HL-60/S4 (cell line): ENCODE measurements at regions not wholly inside any gene's neighbourhood (a gene's known extent, or its start where the extent isn't known, plus 50 kb on each side); places are given as distances from the start of the nearest gene placed in this dataset.
"Not testable (repeated sequence)": the region's sequence is repeated elsewhere in the genome, so short reads cannot be mapped to it uniquely, and the experiment has no call there.

ENCODE experiments used
- in situ Hi-C: fragments of 300-500 bp; cut with MboI; formaldehyde crosslinking; loops from 2 replicates; pipeline ENCODE4 v1.14.3; 2022; ENCODE audit warnings: low sequenced_read_pairs

DNA sequence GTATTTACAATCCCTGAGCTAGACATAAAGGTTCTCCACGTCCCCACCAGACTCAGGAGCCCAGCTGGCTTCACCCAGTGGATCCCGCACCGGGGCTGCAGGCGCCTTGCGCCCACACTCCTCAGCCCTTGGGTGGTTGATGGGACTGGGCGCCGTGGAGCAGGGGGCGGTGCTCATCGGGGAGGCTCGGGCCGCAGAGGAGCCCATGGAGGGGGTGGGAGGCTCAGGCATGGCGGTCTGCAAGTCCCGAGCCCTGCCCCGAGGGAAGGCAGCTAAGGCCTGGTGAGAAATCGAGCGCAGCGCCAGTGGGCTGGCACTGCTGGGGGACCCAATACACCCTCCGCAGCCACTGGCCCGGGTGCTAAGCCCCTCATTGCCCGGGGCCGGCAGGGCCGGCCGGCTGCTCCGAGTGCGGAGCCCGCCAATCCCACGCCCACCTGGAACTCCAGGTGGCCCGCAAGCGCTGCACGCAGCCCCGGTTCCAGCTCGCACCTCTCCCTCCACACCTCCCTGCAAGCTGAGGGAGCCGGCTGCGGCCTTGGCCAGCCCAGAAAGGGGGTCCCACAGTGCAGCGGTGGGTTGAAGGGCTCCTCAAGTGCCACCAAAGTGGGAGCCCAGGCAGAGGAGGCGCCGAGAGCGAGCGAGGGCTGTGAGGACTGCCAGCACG, 260.9 kb upstream of the BTG1 start:
- in situ Hi-C loops, result not testable (repeated sequence)

DNA sequence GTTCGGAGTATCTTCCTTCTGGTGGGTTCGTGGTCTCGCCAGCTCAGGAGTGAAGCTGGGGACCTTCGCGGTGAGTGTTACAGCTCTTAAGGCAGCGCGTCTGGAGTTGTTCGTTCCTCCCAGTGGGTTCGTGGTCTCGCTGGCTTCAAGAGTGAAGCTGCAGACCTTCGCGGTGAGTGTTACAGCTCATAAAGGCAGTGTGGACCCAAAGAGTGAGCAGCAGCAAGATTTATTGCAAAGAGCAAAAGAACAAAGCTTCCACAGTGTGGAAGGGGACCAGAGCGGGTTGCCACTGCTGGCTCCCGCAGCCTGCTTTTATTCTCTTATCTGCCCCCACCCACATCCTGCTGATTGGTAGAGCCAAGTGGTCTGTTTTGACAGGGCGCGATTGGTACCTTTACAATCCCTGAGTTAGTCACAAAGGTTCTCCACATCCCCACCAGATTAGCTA, 260.2 kb upstream of the BTG1 start:
- in situ Hi-C loops, result not testable (repeated sequence)

DNA sequence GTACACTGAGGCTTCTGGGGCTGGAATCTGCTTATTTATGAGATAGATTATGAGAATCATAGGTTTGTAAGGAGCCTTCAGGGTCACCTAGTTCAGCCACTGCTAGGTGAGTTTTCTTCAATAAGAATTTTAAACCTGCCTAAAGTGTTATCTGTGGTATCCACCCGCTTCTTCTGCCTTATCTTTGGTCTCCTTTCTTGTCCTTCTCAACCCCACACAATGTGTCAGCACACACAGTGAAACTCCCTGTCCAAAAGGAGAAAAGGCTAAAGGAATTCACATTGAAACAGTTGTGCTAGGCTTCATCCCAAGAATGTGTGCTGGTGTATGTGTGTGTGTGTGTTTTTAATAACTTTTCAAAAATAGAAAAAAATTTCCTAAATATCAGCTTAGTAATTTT, 259.3 kb upstream of the BTG1 start:
- in situ Hi-C loops, result no loop called here

DNA sequence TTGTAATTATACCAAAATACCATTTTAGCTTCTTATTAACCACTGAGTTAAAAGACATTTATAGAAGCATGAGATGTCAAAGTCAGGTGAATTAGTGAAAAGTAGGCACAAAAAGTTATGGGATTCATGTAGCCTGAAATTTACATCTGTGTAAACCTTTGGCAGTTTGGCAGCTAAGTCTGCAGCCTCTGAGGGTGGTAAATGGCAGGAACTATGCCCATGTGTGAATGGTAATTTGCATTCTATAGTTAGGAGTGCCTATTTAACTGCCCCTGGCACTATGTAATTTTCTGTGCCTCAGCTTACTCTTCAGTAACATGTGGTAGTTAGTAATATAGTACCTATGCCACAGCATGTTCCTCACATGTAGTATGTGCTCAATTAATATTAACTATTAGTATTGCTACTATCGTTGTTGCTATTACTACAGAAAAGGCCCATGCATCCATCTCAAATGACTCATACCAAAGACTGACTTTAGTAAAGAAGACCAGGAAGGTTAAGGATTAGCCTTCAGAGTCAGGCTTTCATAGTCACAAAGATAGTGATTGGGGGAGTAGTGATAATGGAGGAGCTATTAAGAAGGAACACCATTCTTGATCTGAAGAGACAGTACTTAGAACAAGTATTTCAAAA, 258.7 kb upstream of the BTG1 start:
- in situ Hi-C loops, result no loop called here

DNA sequence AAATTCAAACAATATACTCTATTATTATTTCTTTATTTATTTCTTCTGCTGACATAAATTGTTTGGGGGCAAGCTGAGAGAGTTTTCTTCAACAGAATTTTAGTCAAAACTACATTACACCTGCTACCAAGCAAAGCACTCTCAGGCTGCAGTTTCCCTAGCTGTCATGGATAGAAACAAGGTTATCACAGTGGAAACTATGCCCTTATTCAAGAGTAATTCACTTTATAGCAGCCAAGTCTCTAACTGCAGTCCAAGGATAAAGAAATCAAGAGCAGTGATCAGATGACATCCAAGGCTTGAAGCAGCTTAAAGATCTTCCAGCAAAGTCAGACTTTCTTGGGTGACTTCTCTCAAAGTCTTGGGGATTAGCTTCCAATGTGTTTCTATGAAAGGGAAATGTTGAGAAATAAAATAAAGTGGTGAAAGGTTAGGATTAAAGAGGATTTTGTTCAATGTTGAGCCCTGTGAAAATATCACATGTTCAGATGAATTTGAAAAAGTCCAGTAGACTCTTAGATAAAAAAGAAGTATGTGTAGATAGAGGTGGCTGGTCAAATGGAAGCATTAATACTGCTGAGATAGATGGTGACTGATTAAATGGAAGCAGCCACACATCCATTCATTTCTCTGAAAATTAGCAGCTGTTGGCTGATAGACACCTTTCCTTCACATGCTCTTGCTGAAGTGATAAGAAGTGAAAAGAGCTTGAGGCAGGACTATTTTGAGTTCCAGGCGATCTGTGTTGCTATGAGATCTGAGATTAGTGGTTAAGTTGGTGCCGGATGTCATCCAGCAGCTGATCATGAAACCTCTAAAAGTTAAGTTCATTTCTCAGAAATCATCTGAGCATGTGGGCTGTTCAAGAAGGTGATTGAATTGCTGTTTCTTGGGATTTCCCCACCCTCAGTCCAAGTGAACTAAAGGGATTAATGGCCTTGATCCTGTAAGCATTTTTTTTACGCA, 257.8 kb upstream of the BTG1 start:
- in situ Hi-C loops, result no loop called here

DNA sequence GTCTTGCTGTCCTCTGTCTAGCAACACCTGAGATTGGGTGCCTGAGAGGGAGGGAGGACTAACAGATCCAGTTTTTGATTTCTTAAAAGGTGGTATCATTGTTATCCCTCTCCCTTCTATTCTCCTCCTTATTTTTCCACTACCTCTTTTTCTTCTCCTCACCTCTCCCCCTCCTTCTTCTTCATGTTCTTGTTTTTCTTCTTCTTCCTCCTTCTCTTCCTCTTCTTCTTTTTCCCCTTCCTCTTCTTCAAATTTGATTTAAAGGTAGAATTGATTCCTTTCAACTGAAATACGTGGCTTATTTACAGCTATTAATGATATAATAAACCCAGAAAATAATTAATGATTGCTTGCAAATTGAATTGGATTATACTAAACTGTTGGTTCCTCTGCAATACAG, 256.8 kb upstream of the BTG1 start:
- in situ Hi-C loops, result no loop called here

DNA sequence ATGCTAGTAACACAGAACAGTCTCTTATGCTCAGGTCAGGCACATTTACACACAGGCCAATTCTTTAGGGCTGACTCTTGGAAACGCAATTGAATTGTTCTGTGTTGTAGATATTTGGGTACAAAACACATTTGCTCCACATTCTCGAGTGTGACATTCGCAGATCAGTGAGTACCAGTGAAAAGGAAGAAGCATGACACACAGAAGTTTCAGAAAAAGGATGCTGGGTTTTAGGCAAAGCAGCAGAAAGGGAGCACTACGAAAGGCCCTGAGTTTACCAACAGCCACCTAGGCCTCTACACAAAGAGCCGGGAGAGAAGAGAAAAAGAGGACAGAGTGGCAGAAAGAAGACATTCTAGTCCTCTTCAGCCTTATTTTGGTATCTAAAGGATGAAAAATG, 254.4 kb upstream of the BTG1 start:
- in situ Hi-C loops, result no loop called here

DNA sequence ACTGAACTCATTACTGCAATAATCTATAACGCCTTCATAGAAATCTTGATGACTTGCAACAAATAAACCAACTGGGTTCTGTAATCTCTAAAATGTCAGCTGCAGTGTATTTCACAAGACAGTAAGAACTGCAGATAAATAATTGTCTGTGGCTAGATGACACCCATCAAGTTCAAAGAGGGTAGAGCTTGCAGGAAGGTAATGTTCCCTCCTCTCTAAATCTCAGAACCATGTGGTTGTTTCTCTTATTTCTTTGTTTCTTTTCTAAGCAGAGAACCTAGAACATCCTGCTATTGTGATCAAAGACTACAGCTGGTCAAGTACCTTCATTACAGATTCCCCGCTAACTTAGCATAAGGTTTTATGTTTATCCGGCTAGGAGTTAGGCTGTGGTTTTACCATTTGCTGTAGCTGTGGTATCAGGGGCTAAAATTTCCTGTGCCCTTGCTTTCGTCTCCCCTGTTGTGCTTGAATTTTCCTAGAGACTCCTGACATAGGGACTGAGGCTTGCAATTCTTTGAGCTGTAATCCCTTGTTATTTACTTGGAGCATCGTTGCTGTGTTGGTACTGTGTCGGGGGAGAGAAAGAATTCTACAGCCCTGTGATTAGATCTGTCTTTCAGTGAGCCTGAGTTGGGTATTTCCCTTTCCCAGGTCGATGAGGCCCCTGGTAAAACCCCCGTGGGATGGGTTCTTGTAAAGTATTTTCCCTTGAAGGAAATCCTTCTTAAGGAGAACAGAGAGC, 253.1 kb upstream of the BTG1 start:
- in situ Hi-C loops, result no loop called here

DNA sequence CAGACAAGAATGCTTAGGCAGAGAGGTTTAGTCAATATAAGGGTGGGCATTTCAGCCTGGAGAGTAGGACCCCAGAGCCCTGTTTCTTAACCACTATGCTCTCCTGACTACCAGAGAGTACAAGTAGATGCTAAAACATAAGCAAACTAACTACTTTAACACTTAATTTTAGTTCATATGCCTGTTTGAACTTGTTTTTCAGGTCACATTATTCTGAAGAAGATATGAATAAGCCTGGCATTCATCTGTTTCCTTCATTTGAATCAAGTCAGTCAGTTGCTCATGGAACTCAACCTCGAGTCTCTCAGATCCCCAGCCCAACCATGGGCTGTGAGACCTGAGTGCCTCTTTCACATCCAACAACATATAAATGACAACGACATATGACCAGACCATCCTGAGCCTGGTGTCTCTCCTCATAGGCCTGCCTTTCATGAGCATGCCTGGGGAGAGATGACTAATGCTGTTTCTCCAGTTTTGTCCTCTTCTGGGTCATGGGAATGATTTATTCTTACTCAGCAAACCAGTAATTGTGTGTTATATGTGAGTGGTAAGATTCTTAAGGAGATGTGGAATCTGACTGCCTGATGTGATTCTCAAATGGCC, 251.1 kb upstream of the BTG1 start:
- in situ Hi-C loops, result no loop called here

DNA sequence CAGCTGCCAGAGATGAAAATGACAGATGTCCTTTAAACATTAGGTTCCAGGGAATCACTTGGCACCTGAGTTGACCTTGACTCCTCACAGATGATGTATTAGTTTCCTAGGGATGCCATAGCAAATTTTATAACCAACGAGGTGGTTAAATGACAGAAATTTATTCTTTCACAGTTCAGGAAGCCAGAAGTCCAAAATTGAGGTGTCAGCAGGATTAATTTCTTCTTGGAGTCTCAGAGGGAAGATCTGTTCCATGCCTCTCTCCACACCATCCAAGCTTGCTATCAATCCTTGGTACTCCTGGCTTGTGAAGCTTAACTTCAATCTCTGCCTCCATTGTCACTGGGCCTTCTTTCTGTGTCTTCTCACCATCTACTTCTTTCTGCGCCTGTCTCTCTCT, 249.7 kb upstream of the BTG1 start:
- in situ Hi-C loops, result no loop called here

DNA sequence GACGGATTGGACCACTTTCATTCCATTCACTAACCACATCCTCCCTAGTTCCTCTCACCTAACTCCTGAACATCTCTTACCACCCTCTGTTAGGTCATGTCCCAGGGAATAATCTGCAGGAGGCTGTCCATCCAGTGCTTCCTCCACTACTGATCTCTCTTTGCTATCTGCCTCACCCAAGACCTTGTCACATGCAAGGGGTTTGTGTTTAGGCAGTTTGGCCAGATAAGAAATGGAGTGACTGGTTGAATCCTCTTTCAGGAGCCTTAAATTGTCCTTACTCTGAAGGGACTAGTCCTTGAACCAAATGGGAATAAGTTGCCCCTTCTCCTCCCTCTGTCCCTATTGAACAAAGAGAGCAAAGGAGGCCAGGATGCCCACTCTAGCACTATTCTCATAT, 249.2 kb upstream of the BTG1 start:
- in situ Hi-C loops, result no loop called here

DNA sequence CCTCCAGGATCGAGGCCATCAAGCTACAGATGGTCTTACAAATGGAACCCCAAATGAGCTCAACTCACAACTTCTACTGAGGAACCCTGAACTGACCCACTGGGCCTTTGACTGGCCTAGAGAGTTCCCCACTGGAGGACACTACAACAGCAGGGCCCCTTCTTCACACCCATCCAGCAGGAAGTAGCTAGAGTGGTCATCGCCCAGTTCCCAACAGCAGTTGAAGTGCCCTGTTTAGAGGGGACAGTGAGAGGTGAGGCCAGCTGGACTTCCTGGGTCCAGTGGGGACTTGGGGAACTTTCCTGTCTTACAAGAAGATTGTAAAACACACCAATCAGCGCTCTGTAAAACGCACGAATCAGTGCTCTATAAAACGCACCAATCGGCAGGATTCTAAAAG, 247.9 kb upstream of the BTG1 start:
- in situ Hi-C loops, result no loop called here

DNA sequence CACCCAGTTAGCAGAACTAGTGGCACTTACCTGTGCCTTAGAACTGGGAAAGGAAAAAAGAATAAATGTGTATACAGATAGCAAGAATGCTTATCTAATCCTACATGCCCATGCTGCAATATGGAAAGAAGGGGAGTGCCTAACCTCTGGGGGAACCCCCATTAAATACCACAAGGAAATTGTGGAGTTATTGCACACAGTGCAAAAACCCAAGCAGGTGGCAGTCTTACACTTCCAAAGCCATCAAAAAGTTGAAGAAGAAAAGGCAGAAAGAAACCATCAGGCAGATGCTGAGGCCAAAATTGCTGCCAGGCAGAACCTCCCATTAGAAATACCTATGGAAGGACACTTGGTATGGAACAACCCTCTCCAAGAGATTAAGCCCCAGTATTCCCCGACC, 246.1 kb upstream of the BTG1 start:
- in situ Hi-C loops, result not testable (repeated sequence)

DNA sequence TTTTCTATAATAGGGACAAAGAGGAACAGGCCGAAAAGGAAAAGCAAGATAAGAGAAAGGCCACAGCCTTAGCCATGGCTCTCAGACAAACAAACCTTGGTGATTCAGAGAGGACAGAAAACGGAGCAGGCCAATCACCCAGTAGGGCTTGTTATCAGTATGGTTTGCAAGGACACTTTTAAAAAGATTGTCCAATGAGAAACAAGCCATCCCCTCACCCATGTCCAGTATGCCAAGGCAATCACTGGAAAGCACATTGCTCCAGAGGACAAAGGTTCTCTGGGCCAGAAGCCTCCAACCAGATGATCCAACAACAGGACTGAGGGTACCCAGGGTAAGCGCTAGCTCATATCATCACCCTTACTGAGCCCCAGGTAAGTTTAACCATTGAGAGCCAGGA, 243.8 kb upstream of the BTG1 start:
- in situ Hi-C loops, result no loop called here

DNA sequence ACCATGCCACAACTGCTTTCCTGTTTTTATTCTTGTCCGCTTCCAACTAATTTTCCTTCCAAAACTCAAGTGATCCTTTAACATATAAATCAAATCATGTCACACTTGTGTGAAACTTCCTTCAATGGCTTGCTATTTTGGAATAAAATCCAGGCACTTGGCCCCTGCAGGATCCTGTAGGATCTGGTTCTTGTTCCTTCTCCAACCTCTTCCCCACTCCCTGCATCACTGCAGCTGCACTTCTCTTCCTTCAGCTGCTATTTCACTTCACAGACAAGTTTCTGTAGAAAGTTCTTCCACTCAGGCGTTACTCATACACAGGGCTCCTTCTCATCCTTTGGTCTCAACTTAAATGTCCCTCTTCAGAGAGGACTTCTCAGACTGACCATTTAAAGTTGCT, 239.7 kb upstream of the BTG1 start:
- in situ Hi-C loops, result no loop called here

DNA sequence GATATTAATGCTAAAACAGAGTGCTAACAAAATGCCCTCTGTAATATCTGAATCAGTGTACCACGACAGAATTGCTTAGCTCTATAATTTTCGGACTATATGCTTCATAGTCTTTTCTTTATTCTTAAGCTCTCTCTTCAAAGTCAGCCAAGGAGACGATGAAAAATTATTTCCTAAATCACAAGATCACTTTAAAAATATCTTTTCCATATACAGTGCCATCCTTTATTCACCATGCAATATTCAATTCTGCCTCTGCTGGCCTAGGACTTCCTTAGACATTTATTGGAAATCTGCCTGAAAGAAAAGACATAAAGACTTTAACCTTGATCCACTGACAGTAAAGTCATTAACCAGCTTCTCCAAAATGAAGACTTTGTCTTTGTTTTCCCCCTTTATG, 238.9 kb upstream of the BTG1 start:
- in situ Hi-C loops, result no loop called here

DNA sequence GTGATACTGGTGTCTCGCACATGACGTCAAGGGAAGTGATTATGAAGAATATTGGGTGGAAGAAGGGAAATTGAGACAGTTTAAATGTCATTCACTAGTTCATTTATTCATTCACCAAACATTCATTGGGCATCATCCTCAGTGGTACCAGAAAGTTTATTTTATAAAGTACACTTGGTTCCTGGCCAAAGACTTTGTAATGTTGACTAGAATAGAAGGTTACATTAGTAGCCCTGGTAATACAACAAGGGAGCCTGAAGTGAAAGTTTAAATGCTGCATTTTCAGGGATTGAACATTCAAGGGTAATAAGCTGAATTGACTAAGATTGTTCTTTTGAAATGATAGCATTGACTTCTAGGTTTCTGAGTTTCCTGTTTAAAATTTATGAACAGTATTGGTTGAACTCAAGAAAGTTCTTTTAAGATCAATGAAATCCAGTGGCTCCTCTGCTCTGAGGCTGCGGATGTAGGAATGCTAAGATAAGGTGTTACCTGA, 236.8 kb upstream of the BTG1 start:
- in situ Hi-C loops, result no loop called here

DNA sequence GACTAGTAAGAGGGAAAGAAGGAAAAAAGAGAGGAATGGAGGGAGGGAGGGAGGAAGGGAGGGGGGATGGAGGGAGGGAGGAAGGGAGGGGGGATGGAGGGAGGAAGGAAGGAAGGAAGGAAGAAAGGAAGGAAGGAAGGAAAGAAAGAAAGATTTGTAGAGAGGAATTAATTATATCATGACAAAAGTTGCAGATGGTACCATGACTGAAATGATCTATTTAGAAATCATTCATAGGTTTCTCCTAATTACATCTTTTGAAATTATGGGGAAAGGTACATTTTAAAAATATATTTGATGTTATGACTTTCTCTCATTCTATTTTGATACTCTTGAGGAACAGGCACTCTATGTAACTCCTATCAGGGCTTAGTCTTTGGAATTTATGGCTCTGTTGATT, 236.2 kb upstream of the BTG1 start:
- in situ Hi-C loops, result no loop called here

DNA sequence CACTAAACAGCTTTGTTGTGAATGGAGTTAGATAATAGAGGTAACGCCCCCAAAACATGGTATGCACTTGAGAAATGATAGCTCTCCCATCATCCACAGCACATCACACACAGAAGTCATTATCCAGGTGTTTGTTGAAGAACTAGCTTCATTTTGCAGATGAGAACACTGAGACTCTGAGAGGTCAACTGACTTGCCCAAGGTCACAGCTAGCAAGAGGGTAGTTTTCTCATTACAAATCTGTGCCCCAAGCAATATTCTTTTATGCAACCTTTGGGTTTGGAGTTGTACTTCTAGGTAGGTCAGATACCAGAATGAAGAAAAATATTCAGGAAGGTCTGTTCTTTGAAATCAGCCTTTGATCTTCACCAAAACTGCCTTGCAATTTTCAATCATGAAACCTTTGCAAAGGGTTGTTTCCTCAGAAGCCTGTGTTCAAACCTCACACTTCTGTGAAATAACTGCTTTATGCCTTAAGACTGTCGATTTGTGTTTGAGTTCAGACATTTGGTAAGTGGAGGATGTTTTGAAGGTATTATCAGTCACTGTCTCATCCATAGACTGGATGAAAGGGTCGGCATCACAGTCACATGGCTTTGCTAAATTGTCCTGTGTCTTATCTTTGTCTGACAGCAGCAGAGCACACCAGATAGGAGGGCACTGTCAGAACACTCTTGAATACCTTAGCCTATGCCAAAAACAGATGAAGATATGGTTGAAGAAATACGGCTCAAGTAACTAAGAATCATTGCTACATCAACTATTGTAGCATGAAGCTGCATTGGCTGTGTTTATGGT, 233.2 kb upstream of the BTG1 start:
- in situ Hi-C loops, result no loop called here

DNA sequence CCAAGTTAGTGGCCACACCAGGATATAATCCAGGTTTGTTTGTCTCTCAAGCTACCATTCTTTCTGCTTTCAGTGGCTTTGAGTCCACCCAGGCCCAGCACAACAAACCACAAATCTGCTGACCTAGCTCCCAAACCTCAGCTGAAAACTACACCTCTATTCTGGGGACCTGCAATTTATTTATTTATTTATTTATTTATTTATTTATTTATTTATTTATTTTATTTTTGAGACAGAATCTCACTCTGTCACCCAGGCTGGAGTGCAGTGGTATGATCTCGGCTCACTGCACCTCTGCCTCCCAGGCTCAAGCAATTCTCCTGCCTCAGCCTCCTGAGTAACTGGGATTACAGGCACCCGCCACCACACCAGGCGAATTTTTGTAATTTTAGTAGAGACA, 229.9 kb upstream of the BTG1 start:
- in situ Hi-C loops, result not testable (repeated sequence)
